ENCODE measurements at regions not wholly inside any gene's neighbourhood (a gene's known extent, or its start where the extent isn't known, plus 50 kb on each side); places are given as distances from the start of the nearest gene placed in this dataset.
A peak's percentile ranks its signal among the peaks of the same experiment; 100 is the strongest.

DNA sequence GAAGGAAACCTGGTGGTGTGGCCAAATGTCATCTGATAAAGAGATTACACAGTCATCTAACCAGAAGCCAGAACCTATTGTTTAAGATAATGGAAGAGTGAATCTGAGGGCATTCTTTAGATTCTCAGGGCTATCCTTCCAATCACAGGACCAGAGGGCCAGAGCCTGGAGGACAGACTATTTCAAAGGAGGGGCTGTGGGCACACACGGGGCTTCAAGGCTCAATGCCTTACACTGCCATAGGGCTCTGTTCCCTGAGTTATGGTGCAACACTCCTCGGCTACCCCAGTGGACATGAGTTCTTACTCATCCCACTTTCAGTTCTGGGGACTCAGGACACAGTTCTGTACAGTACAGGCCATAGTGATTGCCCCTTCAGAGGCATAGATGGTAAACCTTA, 343.9 kb upstream of the ALCAM start:
- H3K4me3 ChIP-seq (ENCODE audit: low read length), result no peak overlapping the region
- H3K4me1 ChIP-seq (ENCODE audit: control insufficient read depth, insufficient read depth, low read length), result no peaks in the 10 kb centered on the region
- H3K27ac ChIP-seq (ENCODE audit: low read length), result no peak overlapping the region
- no CpG with 5 or more reads among the region's 2 CpGs for WGBS (ENCODE audit: insufficient coverage, low lambda C conversion rate)
- no peaks in the 10 kb centered on the region for H3K36me3 ChIP-seq (ENCODE audit: control insufficient read depth, insufficient read depth, low read length)
- H3K27me3 ChIP-seq (ENCODE audit: control insufficient read depth, insufficient read depth, low read length), result no peaks in the 10 kb centered on the region
- no peaks in the 10 kb centered on the region for H3K9me3 ChIP-seq (ENCODE audit: control insufficient read depth, low read depth, low read length)
- no peak for DNase-seq

- Histone ChIP-seq H3K27ac (ENCODE audit: low read length) (no peak overlapping the region), H3K36me3 (ENCODE audit: control insufficient read depth, insufficient read depth, low read length) (no peaks in the 10 kb centered on the region), H3K4me3 (ENCODE audit: low read length) (no peak overlapping the region), H3K4me1 (ENCODE audit: control insufficient read depth, insufficient read depth, low read length) (no peaks in the 10 kb centered on the region), H3K9me3 (ENCODE audit: control insufficient read depth, low read depth, low read length) (no peaks in the 10 kb centered on the region), H3K27me3 (ENCODE audit: control insufficient read depth, insufficient read depth, low read length) (no peaks in the 10 kb centered on the region)
- WGBS (ENCODE audit: insufficient coverage, low lambda C conversion rate), result no CpG with 5 or more reads among the region's 1 CpG
- no peak for DNase-seq
Observed at GRCh38 chr3:105030211-105030610, 336.5 kb upstream of the ALCAM start.

DNA sequence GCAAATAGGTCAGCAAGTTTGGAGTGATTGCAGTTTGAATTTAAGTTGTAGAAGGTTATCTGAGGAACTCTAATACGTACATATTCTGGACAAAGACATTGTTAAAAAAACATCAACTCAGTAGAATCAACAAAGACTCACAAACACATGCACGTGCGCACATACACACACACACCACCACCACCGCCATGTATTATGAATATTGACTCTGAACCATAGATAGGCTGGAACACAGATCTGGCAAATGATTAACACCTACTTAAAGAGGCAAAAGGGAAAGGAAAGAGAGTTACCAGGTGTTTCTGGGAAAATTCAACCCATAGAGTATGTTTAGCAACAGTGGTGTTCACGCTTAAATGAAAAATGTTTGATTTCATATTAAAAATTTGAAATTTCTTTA, 334.2 kb upstream of the ALCAM start:
- DNase-seq, result peak in 1 of 2 donors; percentile 35
- Histone ChIP-seq H3K27ac (ENCODE audit: low read length) (no peak overlapping the region), H3K9me3 (ENCODE audit: control insufficient read depth, low read depth, low read length) (no peaks in the 10 kb centered on the region), H3K27me3 (ENCODE audit: control insufficient read depth, insufficient read depth, low read length) (no peaks in the 10 kb centered on the region), H3K36me3 (ENCODE audit: control insufficient read depth, insufficient read depth, low read length) (no peaks in the 10 kb centered on the region), H3K4me1 (ENCODE audit: control insufficient read depth, insufficient read depth, low read length) (no peaks in the 10 kb centered on the region), H3K4me3 (ENCODE audit: low read length) (no peak overlapping the region)
- 80% methylated on average over 1 of the region's 5 CpGs for WGBS (ENCODE audit: insufficient coverage, low lambda C conversion rate)

GRCh38 chr3:105033081-105033480, 333.6 kb upstream of the ALCAM start:
- no peaks in the 10 kb centered on the region for H3K27me3 ChIP-seq (ENCODE audit: control insufficient read depth, insufficient read depth, low read length)
- DNase-seq, result no peak
- no peak overlapping the region for H3K4me3 ChIP-seq (ENCODE audit: low read length)
- H3K36me3 ChIP-seq (ENCODE audit: control insufficient read depth, insufficient read depth, low read length), result no peaks in the 10 kb centered on the region
- no peaks in the 10 kb centered on the region for H3K9me3 ChIP-seq (ENCODE audit: control insufficient read depth, low read depth, low read length)
- H3K4me1 ChIP-seq (ENCODE audit: control insufficient read depth, insufficient read depth, low read length), result no peaks in the 10 kb centered on the region
- H3K27ac ChIP-seq (ENCODE audit: low read length), result no peak overlapping the region
- WGBS (ENCODE audit: insufficient coverage, low lambda C conversion rate), result 0% methylated on average over 1 of the region's 1 CpG

- Histone ChIP-seq H3K9me3 (ENCODE audit: control insufficient read depth, low read depth, low read length) (no peaks in the 10 kb centered on the region), H3K4me3 (ENCODE audit: low read length) (no peak overlapping the region), H3K27ac (ENCODE audit: low read length) (no peak overlapping the region), H3K4me1 (ENCODE audit: control insufficient read depth, insufficient read depth, low read length) (no peaks in the 10 kb centered on the region), H3K27me3 (ENCODE audit: control insufficient read depth, insufficient read depth, low read length) (no peaks in the 10 kb centered on the region), H3K36me3 (ENCODE audit: control insufficient read depth, insufficient read depth, low read length) (no peaks in the 10 kb centered on the region)
- WGBS (ENCODE audit: insufficient coverage, low lambda C conversion rate), result no CpG with 5 or more reads among the region's 2 CpGs
- no peak for DNase-seq
Observed at GRCh38 chr3:105039004-105039403, 327.7 kb upstream of the ALCAM start.

- no peak for DNase-seq
- Histone ChIP-seq H3K4me3 (ENCODE audit: low read length) (no peak overlapping the region), H3K27ac (ENCODE audit: low read length) (no peak overlapping the region), H3K4me1 (ENCODE audit: control insufficient read depth, insufficient read depth, low read length) (no peaks in the 10 kb centered on the region), H3K9me3 (ENCODE audit: control insufficient read depth, low read depth, low read length) (no peaks in the 10 kb centered on the region), H3K36me3 (ENCODE audit: control insufficient read depth, insufficient read depth, low read length) (no peaks in the 10 kb centered on the region), H3K27me3 (ENCODE audit: control insufficient read depth, insufficient read depth, low read length) (no peaks in the 10 kb centered on the region)
- WGBS (ENCODE audit: insufficient coverage, low lambda C conversion rate), result no CpG with 5 or more reads among the region's 1 CpG
Observed at GRCh38 chr3:105040026-105040622, 326.6 kb upstream of the ALCAM start.

DNA sequence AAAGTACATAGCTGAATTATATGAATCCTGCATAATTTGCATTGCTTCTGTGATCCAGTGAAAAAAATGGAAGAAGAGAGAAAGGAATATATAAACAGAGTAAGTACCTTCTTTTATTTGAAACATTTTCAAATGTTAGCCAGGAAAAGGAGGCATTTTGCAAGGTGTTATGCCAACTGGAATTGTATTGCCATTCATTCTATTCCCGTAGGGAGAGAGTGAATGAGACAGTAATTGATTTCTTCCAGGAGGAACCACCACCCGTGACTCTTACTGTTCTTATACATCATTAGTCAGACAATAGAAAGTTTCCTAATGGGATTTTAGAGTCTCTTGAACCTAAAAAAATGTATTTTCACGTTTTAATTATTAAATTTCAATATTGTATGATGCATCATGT, 324.1 kb upstream of the ALCAM start:
- Histone ChIP-seq H3K27me3 (ENCODE audit: control insufficient read depth, insufficient read depth, low read length) (no peaks in the 10 kb centered on the region), H3K4me3 (ENCODE audit: low read length) (no peak overlapping the region), H3K36me3 (ENCODE audit: control insufficient read depth, insufficient read depth, low read length) (no peaks in the 10 kb centered on the region), H3K9me3 (ENCODE audit: control insufficient read depth, low read depth, low read length) (no peaks in the 10 kb centered on the region), H3K27ac (ENCODE audit: low read length) (no peak overlapping the region), H3K4me1 (ENCODE audit: control insufficient read depth, insufficient read depth, low read length) (no peaks in the 10 kb centered on the region)
- DNase-seq, result no peak
- 71% methylated on average over 1 of the region's 3 CpGs for WGBS (ENCODE audit: insufficient coverage, low lambda C conversion rate)

- 66% methylated on average over 2 of the region's 2 CpGs for WGBS (ENCODE audit: insufficient coverage, low lambda C conversion rate)
- no peaks in the 10 kb centered on the region for H3K9me3 ChIP-seq (ENCODE audit: control insufficient read depth, low read depth, low read length)
- DNase-seq, result no peak
- H3K27me3 ChIP-seq (ENCODE audit: control insufficient read depth, insufficient read depth, low read length), result no peaks in the 10 kb centered on the region
- no peaks in the 10 kb centered on the region for H3K36me3 ChIP-seq (ENCODE audit: control insufficient read depth, insufficient read depth, low read length)
- H3K27ac ChIP-seq (ENCODE audit: low read length), result no peak overlapping the region
- no peak overlapping the region for H3K4me3 ChIP-seq (ENCODE audit: low read length)
- no peaks in the 10 kb centered on the region for H3K4me1 ChIP-seq (ENCODE audit: control insufficient read depth, insufficient read depth, low read length)
Observed at GRCh38 chr3:105051111-105051510, 315.6 kb upstream of the ALCAM start.

GRCh38 chr3:105051972-105052371, 314.7 kb upstream of the ALCAM start:
- no peak overlapping the region for H3K4me3 ChIP-seq (ENCODE audit: low read length)
- H3K36me3 ChIP-seq (ENCODE audit: control insufficient read depth, insufficient read depth, low read length), result no peaks in the 10 kb centered on the region
- no CpG with 5 or more reads among the region's 1 CpG for WGBS (ENCODE audit: insufficient coverage, low lambda C conversion rate)
- DNase-seq, result no peak
- no peaks in the 10 kb centered on the region for H3K9me3 ChIP-seq (ENCODE audit: control insufficient read depth, low read depth, low read length)
- H3K4me1 ChIP-seq (ENCODE audit: control insufficient read depth, insufficient read depth, low read length), result no peaks in the 10 kb centered on the region
- no peak overlapping the region for H3K27ac ChIP-seq (ENCODE audit: low read length)
- no peaks in the 10 kb centered on the region for H3K27me3 ChIP-seq (ENCODE audit: control insufficient read depth, insufficient read depth, low read length)

- Histone ChIP-seq H3K27me3 (ENCODE audit: control insufficient read depth, insufficient read depth, low read length) (no peaks in the 10 kb centered on the region), H3K9me3 (ENCODE audit: control insufficient read depth, low read depth, low read length) (no peaks in the 10 kb centered on the region), H3K4me3 (ENCODE audit: low read length) (no peak overlapping the region), H3K4me1 (ENCODE audit: control insufficient read depth, insufficient read depth, low read length) (no peaks in the 10 kb centered on the region), H3K36me3 (ENCODE audit: control insufficient read depth, insufficient read depth, low read length) (no peaks in the 10 kb centered on the region), H3K27ac (ENCODE audit: low read length) (no peak overlapping the region)
- WGBS (ENCODE audit: insufficient coverage, low lambda C conversion rate), result 14% methylated on average over 1 of the region's 3 CpGs
- DNase-seq, result peak in 1 of 2 donors; percentile 12
Observed at GRCh38 chr3:105062853-105063252, 303.9 kb upstream of the ALCAM start.
